ENCODE measurements at regions not wholly inside any gene's neighbourhood (a gene's known extent, or its start where the extent isn't known, plus 50 kb on each side); places are given as distances from the start of the nearest gene placed in this dataset.

- peak; percentile 12 for DNase-seq
Measured at GRCh38 chr2:60355849-60356261, 197.6 kb downstream of the BCL11A start.

DNA sequence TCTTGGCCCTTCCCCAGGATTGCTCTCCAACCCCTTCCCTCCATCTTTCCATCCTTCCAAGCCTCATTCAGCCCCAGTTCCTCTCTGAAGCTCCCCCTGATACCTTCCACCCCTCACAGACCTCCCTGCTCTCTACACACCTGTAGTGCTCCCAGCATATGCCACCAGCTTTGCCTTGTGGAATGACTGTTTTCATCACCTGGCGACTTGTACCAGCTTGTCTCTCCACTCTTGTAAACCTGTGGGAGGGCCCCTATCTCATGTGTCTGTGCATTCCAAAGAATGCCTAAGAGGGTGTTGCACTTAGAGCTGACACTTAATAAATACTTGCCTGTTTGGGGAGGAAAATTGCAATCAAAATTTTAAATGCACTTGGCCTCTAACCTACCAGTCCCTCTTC is 198.7 kb downstream of the BCL11A start:
- DNase-seq = peak; percentile 63

DNA sequence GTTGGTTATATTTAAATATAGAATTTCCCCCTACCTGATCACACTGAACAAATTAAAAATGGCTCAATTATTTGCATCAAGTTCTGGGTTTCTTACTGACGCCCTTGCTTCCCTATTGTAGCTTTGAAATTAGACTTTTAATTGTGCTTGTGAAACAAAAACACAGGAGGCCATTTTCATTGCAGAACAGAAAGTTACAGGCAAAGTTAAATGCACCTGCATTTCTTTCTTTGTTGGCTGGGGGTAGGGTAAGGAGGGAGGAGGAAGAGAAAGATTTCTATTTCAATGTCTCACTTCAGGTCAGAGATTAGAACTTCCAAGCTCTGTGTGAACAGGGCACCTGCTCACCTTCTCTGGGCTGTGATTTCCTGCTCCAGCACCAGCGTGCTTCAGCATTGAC is 199.6 kb downstream of the BCL11A start:
- DNase-seq = peak; percentile 15

DNA sequence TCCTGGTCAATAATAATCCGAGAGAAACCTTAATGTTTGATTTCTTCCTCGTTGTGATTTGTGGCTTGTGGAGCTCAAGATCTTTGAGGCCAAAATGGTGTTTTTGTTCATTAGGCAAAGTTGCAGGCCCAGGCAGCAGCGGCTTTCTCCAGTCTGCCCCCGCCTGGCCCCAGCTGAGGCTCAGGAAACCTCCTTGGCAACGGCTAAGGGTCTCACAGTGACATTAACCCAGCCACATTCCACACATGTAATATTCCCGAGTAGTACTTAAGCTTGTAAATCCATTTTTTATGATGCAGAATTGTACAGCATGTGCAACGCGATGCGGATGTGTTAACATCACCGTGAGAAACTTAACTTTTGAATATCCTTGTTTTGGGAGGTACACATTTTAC is 200.1 kb downstream of the BCL11A start:
- peak; percentile 52 for DNase-seq

- peak; percentile 42 for DNase-seq
Measured at GRCh38 chr2:60352491-60353405, 200.7 kb downstream of the BCL11A start.

DNA sequence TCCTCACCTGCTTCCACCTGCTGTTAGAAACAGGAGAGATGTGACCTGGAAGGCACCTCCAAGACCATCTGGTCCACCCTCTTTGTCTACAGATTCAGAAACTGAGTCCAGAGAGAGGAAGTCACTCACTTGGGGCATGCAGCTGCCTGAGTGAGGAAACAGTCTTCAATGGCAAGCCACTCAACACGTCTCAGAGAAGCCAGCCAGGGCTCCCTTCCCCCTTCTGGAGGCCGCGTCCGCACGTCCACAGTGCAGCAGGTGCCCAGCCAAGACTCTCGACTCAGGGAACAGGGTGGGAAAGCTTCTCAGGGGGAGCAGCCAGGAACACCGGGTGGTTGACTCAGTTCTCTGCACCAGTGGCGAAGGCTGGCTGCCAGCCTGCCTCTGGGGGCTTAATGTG is 201.7 kb downstream of the BCL11A start:
- peak; percentile 46 for DNase-seq

DNA sequence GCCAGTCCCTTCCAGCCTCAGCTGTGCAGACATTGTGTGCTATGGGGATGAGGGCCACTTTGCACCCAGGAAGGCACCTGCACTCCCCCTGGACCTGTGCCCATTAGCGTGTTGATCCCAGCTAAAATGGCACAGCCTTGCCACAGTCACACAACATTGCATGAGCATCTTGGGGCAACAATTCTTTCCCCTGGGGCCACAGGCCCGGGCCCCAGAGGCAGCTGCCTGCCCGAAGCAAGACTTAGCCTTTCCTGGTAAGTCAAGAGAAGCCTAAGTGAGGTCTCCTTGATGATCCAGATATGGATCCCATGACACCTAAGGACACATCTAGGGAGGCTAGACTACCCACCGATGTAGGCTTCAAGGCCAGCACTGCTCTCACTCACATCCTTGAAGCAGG is 202.1 kb downstream of the BCL11A start:
- DNase-seq = no peak

DNA sequence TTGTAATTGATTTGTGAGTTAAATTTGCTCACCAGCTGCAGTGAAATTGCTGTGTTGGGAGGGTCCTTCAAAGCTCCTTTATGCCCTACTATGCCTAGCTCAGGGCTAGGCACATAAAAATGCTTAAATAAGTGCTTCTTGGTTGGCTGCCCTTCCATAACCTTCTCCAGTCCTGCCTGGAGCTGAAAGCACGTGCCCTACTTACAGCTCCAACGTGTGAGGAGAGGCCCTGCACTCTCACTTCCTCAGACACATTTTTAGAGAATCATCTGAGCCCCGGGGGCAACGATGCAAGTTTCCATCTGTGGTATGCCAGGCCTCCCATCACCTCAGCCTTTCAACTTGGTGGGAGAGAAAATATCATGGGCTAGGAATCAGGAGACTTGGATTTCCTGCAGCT is 202.7 kb downstream of the BCL11A start:
- DNase-seq = no peak

DNA sequence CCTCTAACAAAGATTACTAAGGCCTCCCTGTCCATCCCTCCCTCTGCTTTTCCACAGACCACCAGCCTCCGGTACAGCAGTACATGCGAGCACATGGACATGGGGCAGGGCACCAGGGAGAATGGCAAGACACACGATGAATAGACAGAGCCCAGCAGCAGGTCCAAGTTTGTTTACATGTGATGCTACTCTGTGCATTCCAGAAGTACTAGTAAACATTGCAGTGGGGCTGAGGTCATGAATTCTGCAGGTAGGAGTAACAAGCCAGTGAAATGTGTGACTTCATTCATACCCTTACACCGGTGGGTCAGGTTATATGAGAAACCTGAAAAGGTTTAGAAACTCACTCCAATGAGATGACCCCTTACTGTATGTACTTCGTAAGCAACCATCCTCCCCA is 205.7 kb downstream of the BCL11A start:
- DNase-seq = peak; percentile 92

DNA sequence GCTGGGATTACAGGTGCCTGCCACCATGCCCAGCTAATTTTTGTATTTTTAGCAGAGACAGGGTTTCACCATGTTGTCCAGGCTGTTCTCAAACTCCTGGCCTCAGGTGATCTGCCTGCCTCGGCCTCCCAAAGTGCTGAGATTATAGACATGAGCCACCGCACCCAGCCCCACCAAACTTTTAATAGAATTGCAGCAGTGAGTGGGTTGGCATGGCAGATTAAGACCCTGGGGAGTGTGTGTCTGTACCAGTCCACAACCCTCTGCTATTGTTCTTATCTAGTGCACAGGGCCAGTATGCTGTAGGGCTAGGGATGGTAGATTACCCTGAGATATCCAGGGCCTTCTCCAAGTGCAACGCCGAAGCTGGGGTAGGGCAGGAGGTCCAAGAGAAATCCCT is 211.0 kb downstream of the BCL11A start:
- peak; percentile 38 for DNase-seq

DNA sequence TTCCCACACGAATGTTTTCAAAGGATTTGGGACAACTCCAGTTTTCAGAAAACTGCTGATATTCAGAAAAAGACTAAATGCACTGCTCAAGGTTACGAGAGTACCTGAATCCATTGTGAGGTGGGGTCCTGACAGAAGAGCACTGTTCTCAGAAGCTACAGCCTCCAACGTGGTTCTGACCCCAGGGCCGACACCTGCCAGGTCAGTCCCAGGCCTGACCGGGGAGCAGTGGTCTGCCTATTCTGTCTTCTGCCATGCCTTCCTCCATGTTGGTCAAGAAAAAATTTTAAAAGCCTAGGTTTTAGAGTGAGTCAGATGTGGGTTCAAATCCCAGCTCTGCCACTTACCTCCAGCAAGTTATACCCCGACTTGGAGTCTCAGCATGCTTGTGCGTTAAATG is 212.3 kb downstream of the BCL11A start:
- DNase-seq = peak; percentile 16

DNA sequence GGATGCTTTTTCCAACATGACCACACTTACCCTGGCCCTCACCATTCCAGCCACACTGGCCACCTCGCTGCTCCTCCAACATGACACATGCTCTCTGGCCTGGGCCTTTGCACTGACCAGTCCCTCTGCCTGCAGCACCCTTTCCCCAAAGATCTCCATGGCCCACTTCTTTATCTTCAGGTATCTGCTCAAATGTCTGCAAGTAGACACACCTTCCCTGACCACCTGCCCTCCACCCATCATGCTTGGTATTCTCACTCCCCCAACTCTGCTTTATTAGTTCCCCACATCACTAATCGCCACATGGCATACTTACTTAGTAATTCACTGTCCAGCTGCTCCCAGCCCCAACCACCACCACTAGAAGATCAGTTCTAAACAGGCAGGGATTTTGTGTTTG is 214.2 kb downstream of the BCL11A start:
- DNase-seq = peak; percentile 22

GRCh38 chr2:60337142-60337497 is 216.3 kb downstream of the BCL11A start:
- peak; percentile 69 for DNase-seq

GRCh38 chr2:60336442-60337141 is 216.9 kb downstream of the BCL11A start:
- no peak for DNase-seq

DNA sequence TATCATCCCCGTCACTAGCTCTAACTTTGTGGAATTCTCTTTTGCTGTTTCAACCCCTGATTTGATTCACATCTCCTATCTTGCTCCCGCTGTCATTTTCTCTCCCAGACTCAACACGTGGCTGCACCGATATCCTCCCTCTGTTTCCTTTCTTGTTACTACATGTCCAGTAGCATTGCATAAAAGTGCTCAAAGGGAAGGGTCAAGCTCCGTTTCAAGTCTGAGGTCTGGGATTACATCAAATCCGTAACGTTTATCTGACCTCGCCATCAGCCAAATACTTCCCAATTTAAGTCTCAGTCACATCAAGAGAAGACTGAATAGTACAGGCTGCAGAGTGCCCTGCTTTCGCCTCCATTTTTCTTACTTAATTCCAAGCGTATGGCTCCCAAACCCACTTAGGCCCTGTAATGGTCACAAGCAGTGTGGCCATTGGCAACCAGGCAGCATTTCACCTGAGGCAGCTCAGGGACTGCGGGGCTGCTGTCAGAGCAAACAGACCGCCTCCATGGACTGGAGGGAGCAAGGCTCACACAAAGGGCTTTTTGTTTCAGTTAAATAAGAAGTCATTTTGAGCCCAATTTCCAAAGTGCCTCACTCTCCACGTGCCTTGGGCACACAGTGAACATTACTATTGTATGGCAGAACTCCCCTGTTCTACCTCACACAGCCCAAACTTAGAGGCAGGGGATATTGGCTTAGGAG is 217.8 kb downstream of the BCL11A start:
- DNase-seq = peak; percentile 92

DNA sequence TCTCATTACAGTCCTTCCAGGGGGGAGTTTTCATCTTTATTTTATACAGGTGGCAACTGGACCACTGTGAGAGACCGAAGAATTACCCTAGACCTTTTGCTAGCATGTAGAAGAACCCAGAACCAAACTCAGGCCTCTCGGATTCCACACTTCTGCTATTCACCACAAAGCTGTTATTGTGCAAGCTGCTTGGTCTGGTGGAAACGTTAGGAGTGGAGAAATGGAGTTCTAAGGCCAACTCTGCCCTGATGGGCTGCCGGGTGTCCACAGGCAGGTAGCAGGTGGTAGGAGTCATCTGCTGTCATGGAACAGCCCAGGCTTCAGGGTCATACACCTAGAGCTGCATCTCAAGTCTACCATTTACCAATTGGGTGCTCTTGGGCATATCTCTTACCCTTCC is 218.8 kb downstream of the BCL11A start:
- DNase-seq = no peak

- DNase-seq = no peak
Measured at GRCh38 chr2:60333264-60333663, 220.2 kb downstream of the BCL11A start.

DNA sequence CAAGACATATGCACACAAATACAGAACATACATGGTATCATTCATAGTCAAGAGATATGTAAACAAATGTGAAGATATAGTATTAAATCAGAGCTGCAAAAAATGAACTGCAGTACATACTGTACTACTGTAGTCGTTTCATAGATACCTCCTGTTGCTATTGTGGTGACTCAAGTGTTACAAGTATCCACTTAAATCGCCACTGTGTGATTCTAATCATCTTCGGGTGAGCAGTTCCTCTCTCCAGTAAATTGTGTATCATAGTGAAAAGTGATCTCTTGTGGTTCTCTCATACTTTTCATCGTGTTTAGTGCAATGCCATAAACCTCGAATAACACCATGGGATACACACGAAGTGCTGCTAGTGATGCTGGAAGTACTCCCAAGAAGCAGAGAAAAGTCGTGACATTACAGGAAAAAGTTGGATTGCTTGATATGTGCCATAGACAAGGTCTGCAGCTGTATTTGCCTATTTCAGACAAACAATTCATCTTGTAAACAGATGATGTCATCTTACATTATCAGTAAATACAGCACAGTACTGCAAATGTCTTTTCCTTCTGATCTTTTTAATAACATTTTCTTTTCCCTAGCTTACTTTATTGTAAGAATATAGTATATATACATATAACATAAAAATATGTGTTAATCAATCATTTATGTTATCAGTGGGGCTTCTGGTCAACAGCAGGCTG is 222.2 kb downstream of the BCL11A start:
- DNase-seq = no peak

GRCh38 chr2:60329225-60329624 is 224.2 kb downstream of the BCL11A start:
- DNase-seq = no peak

DNA sequence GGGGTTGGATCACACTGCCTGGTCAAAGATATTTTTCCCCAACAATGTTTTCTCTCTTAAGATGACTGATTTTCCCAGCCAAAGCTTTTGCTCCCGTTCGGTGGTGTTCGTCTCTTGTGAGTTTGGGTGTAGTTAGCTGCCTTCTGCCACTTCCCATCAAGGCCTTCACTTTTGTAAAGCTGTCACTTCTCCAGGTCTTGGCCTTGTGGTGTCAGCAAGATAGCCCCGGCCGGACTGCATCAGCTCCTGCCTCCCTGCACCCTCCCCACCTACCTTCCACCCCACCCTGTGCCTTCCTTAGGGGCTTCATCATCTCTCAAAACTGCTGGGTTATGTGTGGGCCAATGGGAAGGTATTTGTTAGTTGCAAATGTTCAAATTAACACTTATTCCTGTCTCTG is 228.9 kb downstream of the BCL11A start:
- DNase-seq = no peak

GRCh38 chr2:60321816-60322215 is 231.6 kb downstream of the BCL11A start:
- DNase-seq = no peak

DNA sequence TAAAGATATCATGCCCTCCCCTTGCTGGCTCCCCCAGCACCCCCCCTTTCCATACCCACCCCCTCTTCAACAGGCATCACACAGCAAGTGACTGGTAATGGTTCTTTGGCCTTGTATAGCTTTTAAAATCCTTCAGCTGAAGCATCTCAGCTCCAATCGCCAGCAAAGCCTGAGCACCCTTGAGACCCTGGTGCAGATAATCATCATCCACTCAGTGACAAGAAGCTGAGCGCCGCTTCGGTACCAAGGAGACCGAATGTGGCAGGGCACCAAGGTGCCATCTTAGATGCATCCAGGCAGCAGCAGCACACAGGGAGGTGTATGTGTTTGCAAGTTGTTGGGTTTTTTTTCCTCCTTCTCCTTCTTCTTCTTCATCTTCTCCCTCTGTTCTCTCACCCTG is 232.7 kb downstream of the BCL11A start:
- DNase-seq = no peak

- peak; percentile 43 for DNase-seq
Measured at GRCh38 chr2:60319031-60319547, 234.4 kb downstream of the BCL11A start.

Measured in islet precursor cell (in vitro differentiated cells).